GM21723 (cell line): ENCODE measurements at regions not wholly inside any gene's neighbourhood (a gene's known extent, or its start where the extent isn't known, plus 50 kb on each side); places are given as distances from the start of the nearest gene placed in this dataset.
"Not testable (repeated sequence)": the region's sequence is repeated elsewhere in the genome, so short reads cannot be mapped to it uniquely, and the experiment has no call there.

Experiments used
- ATAC-seq: cut with Tn5 transposase; IDR thresholded peaks from one replicate; pipeline ENCODE4 v1.9.1; 2021; ENCODE audit warnings: mild to moderate bottlenecking, moderate library complexity; ENCODE audit not compliant: unreplicated experiment

- ATAC-seq: no peak
These were observed 244.7 kb upstream of the WSB1 start for GRCh38 chr17:27049104-27049784.

GRCh38 chr17:27065588-27065987 is 228.3 kb upstream of the WSB1 start:
- no peak for ATAC-seq

- no peak for ATAC-seq
These were observed 227.6 kb upstream of the WSB1 start for GRCh38 chr17:27066315-27066714.

GRCh38 chr17:27069842-27070508 is 223.9 kb upstream of the WSB1 start:
- ATAC-seq: no peak

GRCh38 chr17:27070836-27071235 is 223.1 kb upstream of the WSB1 start:
- no peak for ATAC-seq

- no peak for ATAC-seq
These were observed 221.0 kb upstream of the WSB1 start for GRCh38 chr17:27072885-27073284.

- ATAC-seq: no peak
These were observed 217.1 kb upstream of the WSB1 start for GRCh38 chr17:27076814-27077213.

GRCh38 chr17:27078296-27078695 is 215.6 kb upstream of the WSB1 start:
- no peak for ATAC-seq

- ATAC-seq: no peak
These were observed 214.3 kb upstream of the WSB1 start for GRCh38 chr17:27079660-27080059.

- no peak for ATAC-seq
These were observed 212.8 kb upstream of the WSB1 start for GRCh38 chr17:27081002-27081638.

- ATAC-seq: no peak
These were observed 211.7 kb upstream of the WSB1 start for GRCh38 chr17:27082023-27082774.

- ATAC-seq: no peak
These were observed 211.1 kb upstream of the WSB1 start for GRCh38 chr17:27082775-27083154.

GRCh38 chr17:27083408-27084185 is 210.3 kb upstream of the WSB1 start:
- ATAC-seq: no peak

GRCh38 chr17:27085517-27085916 is 208.4 kb upstream of the WSB1 start:
- ATAC-seq: no peak

- no peak for ATAC-seq
These were observed 207.4 kb upstream of the WSB1 start for GRCh38 chr17:27086526-27086925.

GRCh38 chr17:27087935-27088766 is 205.8 kb upstream of the WSB1 start:
- no peak for ATAC-seq

- no peak for ATAC-seq
These were observed 205.2 kb upstream of the WSB1 start for GRCh38 chr17:27088767-27089078.

GRCh38 chr17:27089079-27089928 is 204.6 kb upstream of the WSB1 start:
- not testable (repeated sequence) for ATAC-seq

GRCh38 chr17:27089929-27090247 is 204.0 kb upstream of the WSB1 start:
- no peak for ATAC-seq
